ENCODE measurements at regions not wholly inside any gene's neighbourhood (a gene's known extent, or its start where the extent isn't known, plus 50 kb on each side); places are given as distances from the start of the nearest gene placed in this dataset.
"Not testable (repeated sequence)": the region's sequence is repeated elsewhere in the genome, so short reads cannot be mapped to it uniquely, and the experiment has no call there.

DNA sequence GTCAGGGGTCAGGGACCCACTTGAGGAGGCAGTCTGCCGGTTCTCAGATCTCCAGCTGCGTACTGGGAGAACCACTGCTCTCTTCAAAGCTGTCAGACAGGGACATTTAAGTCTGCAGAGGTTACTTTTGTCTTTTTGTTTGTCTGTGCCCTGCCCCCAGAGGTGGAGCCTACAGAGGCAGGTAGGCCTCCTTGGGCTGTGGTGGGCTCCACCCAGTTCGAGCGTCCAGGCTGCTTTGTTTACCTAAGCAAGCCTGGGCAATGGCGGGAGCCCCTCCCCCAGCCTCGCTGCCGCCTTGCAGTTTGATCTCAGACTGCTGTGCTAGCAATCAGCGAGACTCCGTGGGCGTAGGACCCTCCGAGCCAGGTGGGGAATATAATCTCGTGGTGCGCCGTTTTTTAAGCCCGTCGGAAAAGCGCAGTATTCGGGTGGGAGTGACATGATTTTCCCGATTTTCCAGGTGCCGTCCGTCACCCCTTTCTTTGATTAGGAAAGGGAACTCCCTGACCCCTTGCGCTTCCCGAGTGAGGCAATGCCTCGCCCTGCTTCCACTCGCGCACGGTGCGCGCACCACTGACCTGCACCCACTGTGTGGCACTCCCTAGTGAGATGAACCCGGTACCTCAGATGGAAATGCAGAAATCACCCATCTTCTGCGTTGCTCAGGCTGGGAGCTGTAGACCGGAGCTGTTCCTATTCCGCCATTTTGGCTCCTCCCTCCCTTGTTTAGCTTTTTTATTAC, 268.6 kb upstream of the SATB1 start:
- intact Hi-C loops (cut with micrococcal nuclease): not testable (repeated sequence)

- intact Hi-C loops (cut with micrococcal nuclease): no loop called here
These were observed 262.1 kb upstream of the SATB1 start for GRCh38 chr3:18687286-18687685.

- intact Hi-C loops (cut with micrococcal nuclease): no loop called here
These were observed 258.8 kb upstream of the SATB1 start for GRCh38 chr3:18683900-18684299.

- intact Hi-C loops (cut with micrococcal nuclease): no loop called here
These were observed 256.7 kb upstream of the SATB1 start for GRCh38 chr3:18681818-18682345.

DNA sequence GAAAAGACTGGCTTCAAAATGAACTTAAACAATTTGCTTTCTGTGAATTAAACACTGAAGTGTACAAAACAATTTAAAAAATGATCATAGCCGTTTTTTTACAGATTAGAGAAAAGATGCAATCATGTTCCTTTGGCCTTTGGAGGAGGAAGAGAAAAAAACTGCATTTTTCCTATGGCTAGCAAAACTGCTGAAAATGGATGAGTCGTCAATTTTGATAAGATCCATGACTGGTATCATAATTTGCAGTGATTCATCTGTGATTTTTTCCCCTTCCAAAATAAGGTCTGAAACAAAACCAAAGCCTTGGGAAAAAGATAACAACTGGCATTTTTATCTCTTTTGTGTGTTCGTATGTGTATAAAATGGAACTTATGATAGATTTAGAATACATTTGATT, 255.6 kb upstream of the SATB1 start:
- intact Hi-C loops (cut with micrococcal nuclease): no loop called here

- intact Hi-C loops (cut with micrococcal nuclease): loop anchor here (1.0 to 2.0 kb wide), 9 partner anchors 9 to 234 kb away; no protein-coding TSS in a partner anchor
These were observed 254.1 kb upstream of the SATB1 start for GRCh38 chr3:18679238-18679637.

DNA sequence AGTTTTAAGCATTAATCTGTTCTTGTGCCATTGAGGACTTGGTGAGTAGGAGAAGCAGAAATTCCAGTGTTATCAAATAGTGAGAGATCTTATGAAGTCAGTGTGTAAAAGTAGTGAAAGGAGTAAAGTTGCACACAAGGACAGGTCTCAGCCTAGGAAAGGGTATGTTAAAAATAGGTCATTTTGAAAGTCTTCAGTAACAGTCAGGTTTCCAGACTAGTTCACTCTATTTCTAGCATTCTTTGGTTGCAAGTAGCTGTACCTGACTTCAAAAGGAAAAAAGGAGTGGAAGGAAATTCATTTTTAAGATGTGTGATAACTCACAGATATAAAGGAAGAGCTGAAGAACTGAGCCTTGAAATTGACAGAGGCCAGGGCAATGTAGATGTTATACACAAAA, 250.1 kb upstream of the SATB1 start:
- intact Hi-C loops (cut with micrococcal nuclease): no loop called here

GRCh38 chr3:18672561-18672960, 247.4 kb upstream of the SATB1 start:
- intact Hi-C loops (cut with micrococcal nuclease): no loop called here

DNA sequence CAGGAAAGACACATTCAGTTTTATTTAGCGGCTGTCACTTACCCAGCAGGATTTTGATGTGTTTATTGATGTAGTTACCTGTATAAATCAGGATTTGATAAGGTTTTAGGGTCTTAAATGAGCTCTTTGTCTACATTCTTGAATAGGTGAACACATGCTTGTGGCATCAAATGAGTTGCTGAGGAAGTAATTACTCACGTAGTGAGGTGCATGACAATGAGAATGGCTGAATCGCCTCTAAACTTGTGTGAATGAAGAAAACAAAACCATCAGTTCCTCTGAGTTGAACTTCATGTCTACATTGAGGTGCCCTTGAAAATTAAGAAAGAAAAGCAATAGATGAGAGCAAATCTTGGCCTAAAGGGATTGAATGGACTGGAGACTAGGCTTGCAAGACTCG, 245.6 kb upstream of the SATB1 start:
- intact Hi-C loops (cut with micrococcal nuclease): loop anchor here (1.0 kb wide), 2 partner anchors 9 to 13 kb away; no protein-coding TSS in a partner anchor

DNA sequence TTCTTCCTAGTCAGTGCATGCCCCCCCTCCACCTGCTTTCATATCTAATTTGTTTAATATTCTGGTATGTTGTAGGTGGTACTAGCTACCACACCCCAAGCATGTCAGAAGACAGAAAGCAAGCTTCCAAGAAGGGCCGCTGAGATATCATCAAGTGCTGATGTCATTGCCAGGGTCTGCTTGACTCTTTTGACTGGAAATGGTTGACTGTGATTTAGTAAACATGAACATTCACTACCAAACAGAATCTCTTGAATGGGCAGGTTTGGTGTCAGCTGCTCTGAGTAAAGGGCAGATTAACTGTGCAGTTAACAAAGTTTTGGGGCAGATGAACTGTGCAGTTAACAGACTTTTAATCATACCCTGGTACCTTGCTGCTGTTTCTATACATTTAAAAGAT, 244.2 kb upstream of the SATB1 start:
- intact Hi-C loops (cut with micrococcal nuclease): loop anchor here (1.0 kb wide), 2 partner anchors 19 to 44 kb away; no protein-coding TSS in a partner anchor

DNA sequence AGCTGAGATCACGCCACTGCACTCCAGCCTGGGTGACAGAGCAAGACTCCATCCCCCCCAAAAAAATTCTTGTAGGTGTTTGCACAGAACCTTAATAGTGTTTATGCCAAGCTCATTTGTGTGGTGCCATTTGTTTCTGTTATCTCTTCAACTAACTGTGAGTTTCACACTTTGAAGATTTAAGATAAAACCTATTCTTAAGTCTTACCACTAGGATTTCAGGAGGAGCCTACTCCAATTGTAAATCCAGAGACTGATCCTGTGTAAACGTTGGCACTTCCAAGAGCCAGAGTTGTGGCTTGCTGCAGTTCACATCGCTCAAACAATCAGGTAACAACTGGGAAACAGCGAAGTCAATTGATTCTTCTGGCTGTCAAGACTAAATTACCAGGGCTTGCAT, 242.4 kb upstream of the SATB1 start:
- intact Hi-C loops (cut with micrococcal nuclease): no loop called here

DNA sequence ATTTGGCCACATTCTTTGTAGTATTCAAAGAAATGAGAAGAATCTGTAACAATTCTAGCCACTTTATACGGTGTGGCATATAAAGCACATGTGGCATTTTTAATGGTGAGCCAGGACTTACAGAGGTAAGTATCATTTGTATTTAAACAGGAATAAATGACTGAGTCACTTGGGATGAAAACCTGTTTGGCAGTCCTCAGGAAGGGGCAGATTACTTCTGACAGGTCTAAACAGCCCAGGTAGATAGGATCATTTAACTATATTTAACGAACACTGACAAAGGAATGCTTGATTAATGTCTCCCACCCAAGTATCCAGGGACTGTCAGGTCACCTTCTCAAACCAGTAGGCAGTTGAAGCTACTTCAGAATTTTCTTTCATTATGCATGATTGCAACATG, 241.5 kb upstream of the SATB1 start:
- intact Hi-C loops (cut with micrococcal nuclease): no loop called here

- intact Hi-C loops (cut with micrococcal nuclease): no loop called here
These were observed 234.9 kb upstream of the SATB1 start for GRCh38 chr3:18660059-18660458.

- intact Hi-C loops (cut with micrococcal nuclease): loop anchor here (1.0 to 2.0 kb wide), 4 partner anchors 9 to 83 kb away; no protein-coding TSS in a partner anchor
These were observed 233.0 kb upstream of the SATB1 start for GRCh38 chr3:18657858-18658820.

DNA sequence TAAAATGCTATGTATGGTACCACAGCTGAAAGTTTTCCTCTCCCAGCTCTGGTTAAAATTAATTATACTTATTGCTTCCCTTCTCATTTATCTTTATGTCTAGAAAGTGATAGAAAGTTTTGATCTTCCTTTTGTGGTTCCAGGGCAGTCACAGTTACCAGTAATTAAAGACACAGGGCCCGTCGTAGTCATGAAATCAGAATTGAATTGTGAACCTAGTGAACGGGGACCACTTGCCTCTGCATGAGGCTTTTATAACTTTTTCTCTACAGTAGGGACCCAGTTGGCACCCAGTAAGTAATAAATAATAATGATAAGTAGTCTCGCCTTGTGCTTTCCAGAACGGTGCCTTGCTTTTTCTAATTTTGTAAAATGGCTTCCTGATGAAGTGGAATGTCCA, 231.7 kb upstream of the SATB1 start:
- intact Hi-C loops (cut with micrococcal nuclease): loop anchor here (1.0 to 2.0 kb wide), 4 partner anchors 8 to 84 kb away; no protein-coding TSS in a partner anchor

DNA sequence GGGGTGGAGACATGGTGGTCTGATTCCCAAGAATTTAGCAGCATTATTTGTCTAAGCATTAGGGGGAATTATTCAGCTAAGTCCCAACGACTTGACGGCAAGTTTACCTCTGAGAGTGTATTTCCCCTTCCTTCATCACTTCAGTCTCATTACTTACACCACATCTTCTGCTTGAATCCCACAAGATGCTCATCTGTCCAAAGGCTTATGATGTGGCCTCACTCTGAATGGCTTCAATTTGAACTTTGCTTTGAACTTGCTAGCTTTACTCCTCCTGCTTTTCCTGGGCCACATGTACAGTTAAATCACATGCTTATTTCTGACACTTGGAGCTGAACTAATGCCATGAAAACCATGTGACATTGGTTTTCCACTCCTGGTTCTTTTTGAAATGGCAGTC, 231.3 kb upstream of the SATB1 start:
- intact Hi-C loops (cut with micrococcal nuclease): loop anchor here (2.0 kb wide), 2 partner anchors 22 to 84 kb away; no protein-coding TSS in a partner anchor

GRCh38 chr3:18655827-18656226, 230.7 kb upstream of the SATB1 start:
- intact Hi-C loops (cut with micrococcal nuclease): loop anchor here (2.0 kb wide), 2 partner anchors 23 to 85 kb away; no protein-coding TSS in a partner anchor

- intact Hi-C loops (cut with micrococcal nuclease): no loop called here
These were observed 227.6 kb upstream of the SATB1 start for GRCh38 chr3:18652781-18653180.

DNA sequence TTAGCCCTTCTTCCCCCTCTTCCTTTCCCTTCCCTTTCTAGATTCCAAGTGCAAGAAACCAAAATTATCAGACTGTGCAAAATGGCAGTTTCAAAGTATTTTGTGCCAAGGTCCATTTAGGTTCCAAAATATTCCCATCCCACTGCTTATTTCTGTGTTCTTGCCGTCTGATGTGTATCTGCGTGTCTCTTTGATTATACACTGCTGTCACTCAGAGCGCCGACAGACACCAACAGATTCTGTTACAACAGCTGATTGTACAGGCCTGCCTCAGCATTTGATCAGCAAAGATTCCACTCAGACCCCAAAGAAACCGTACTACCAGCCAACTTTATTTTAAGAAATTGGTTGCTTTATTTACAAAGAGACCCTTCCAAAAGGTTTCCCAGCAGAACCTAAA, 225.6 kb upstream of the SATB1 start:
- intact Hi-C loops (cut with micrococcal nuclease): loop anchor here (1.0 kb wide), 1 partner anchor 19 kb away; no protein-coding TSS in a partner anchor

DNA sequence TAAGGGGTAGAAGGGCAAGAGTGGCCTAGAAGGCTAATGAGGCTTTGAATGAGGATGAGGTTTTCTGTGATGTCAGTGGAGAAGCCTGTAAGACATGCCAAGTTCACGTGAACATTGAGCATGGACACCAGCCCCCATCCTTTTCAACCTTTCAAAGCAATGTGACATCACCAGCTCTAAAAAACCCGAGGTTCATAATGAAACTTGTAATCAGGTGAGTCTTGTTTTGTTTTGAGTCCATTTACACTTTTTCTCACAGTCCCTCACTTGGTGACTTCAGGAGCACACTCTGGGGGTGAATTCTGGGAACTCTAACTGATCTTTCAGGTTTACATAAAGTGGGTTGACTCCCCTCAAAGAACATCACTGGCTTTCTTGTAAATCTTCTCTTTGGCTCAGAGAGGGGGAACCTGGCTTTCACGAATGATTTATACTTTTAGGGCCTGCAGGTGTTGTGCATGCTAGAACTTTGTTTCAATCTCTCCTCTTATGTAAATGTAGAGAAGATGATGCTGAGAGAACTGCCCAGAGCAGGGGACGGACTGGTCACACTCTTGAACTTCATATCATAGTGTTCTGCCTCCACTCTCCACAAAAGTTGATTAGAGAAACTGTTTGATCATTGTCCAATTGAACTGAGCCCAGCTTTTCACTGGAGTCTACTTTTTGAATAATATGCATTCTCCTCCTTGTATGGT, 224.7 kb upstream of the SATB1 start:
- intact Hi-C loops (cut with micrococcal nuclease): loop anchor here (1.0 to 2.0 kb wide), 8 partner anchors 7 to 204 kb away; no protein-coding TSS in a partner anchor
